Neural crest cell (in vitro differentiated cells): ENCODE measurements at regions not wholly inside any gene's neighbourhood (a gene's known extent, or its start where the extent isn't known, plus 50 kb on each side); places are given as distances from the start of the nearest gene placed in this dataset.

Experiments used
- DNase-seq: peaks from one replicate; pipeline ENCODE4 v3.0.0; 2021; ENCODE audit warnings: low read depth, mixed read lengths, low spot score
- H3K27ac Mint-ChIP-seq: one replicate; pipeline ENCODE4 v1.8.0; 2021; ENCODE audit warnings: mild to moderate bottlenecking, mixed read lengths; ENCODE audit not compliant: unreplicated experiment
- H3K27me3 Mint-ChIP-seq: 2 replicates; pipeline ENCODE4 v1.8.0; 2021; ENCODE audit warnings: low read depth, mild to moderate bottlenecking, mixed read lengths
- H3K36me3 Mint-ChIP-seq: 2 replicates; pipeline ENCODE4 v1.8.0; 2021; ENCODE audit warnings: low read depth, mild to moderate bottlenecking, mixed read lengths
- H3K4me1 Mint-ChIP-seq: 2 replicates; pipeline ENCODE4 v1.8.0; 2021; ENCODE audit warnings: mixed read lengths
- H3K4me3 Mint-ChIP-seq: one replicate; pipeline ENCODE4 v1.8.0; 2021; ENCODE audit warnings: mild to moderate bottlenecking, mixed read lengths
- H3K9me3 Mint-ChIP-seq: 2 replicates; pipeline ENCODE4 v1.8.0; 2021; ENCODE audit warnings: mixed read lengths
- CTCF ChIP-seq: fragments of 200-600 bp; sonication (generic); conservative IDR thresholded peaks from 2 replicates; pipeline ENCODE4 v1.5.0; 2021; ENCODE audit warnings: antibody characterized with exemption, mild to moderate bottlenecking

- peaks cover 2% of the 10 kb centered on the region for H3K27me3 Mint-ChIP-seq
- no peaks in the 10 kb centered on the region for H3K9me3 Mint-ChIP-seq
- H3K36me3 Mint-ChIP-seq: no peaks in the 10 kb centered on the region
- H3K4me1 Mint-ChIP-seq: no peaks in the 10 kb centered on the region
- no peak for DNase-seq
- no peak overlapping the region for H3K27ac Mint-ChIP-seq
- TF ChIP-seq CTCF: no peak
- no peak overlapping the region for H3K4me3 Mint-ChIP-seq
Observed at GRCh38 chr6:15882915-15883314, 220.1 kb upstream of the DTNBP1 start.

GRCh38 chr6:15882345-15882744, 219.5 kb upstream of the DTNBP1 start:
- DNase-seq: no peak
- H3K36me3 Mint-ChIP-seq: no peaks in the 10 kb centered on the region
- H3K9me3 Mint-ChIP-seq: no peaks in the 10 kb centered on the region
- H3K27me3 Mint-ChIP-seq: peaks cover 2% of the 10 kb centered on the region
- no peak overlapping the region for H3K27ac Mint-ChIP-seq
- H3K4me1 Mint-ChIP-seq: no peaks in the 10 kb centered on the region
- TF ChIP-seq CTCF: no peak
- no peak overlapping the region for H3K4me3 Mint-ChIP-seq

GRCh38 chr6:15881150-15881549, 218.3 kb upstream of the DTNBP1 start:
- H3K9me3 Mint-ChIP-seq: no peaks in the 10 kb centered on the region

GRCh38 chr6:15880262-15880973, 217.6 kb upstream of the DTNBP1 start:
- H3K4me1 Mint-ChIP-seq: no peaks in the 10 kb centered on the region
- DNase-seq: no peak
- H3K27ac Mint-ChIP-seq: no peak overlapping the region
- H3K9me3 Mint-ChIP-seq: no peaks in the 10 kb centered on the region
- TF ChIP-seq CTCF: no peak
- H3K36me3 Mint-ChIP-seq: no peaks in the 10 kb centered on the region
- peaks cover 2% of the 10 kb centered on the region for H3K27me3 Mint-ChIP-seq
- no peak overlapping the region for H3K4me3 Mint-ChIP-seq

More at GRCh38 chr6:15881150-15881549, 218.3 kb upstream of the DTNBP1 start:
- TF ChIP-seq CTCF: no peak
- Mint-ChIP-seq H3K36me3 (no peaks in the 10 kb centered on the region), H3K4me3 (no peak overlapping the region), H3K4me1 (no peaks in the 10 kb centered on the region), H3K27me3 (peaks cover 2% of the 10 kb centered on the region), H3K27ac (no peak overlapping the region)
- DNase-seq: no peak

GRCh38 chr6:15879371-15880261, 216.8 kb upstream of the DTNBP1 start:
- no peaks in the 10 kb centered on the region for H3K4me1 Mint-ChIP-seq
- H3K9me3 Mint-ChIP-seq: no peaks in the 10 kb centered on the region
- H3K27me3 Mint-ChIP-seq: peaks cover 2% of the 10 kb centered on the region
- no peak overlapping the region for H3K27ac Mint-ChIP-seq
- no peaks in the 10 kb centered on the region for H3K36me3 Mint-ChIP-seq
- no peak overlapping the region for H3K4me3 Mint-ChIP-seq
- no peak for DNase-seq
- TF ChIP-seq CTCF: no peak
